HG02763 (cell line): ENCODE measurements at regions not wholly inside any gene's neighbourhood (a gene's known extent, or its start where the extent isn't known, plus 50 kb on each side); places are given as distances from the start of the nearest gene placed in this dataset.
"Not testable (repeated sequence)": the region's sequence is repeated elsewhere in the genome, so short reads cannot be mapped to it uniquely, and the experiment has no call there.

Experiments used
- ATAC-seq: cut with Tn5 transposase; IDR thresholded peaks from one replicate; pipeline ENCODE4 v1.9.1; 2021; ENCODE audit warnings: mild to moderate bottlenecking, moderate library complexity; ENCODE audit not compliant: unreplicated experiment

GRCh38 chr2:215565897-215566296 lies 130.0 kb upstream of the FN1 start:
- no peak for ATAC-seq

- ATAC-seq, result no peak
These were observed 121.8 kb upstream of the FN1 start for GRCh38 chr2:215557701-215558100.

GRCh38 chr2:215556979-215557378 lies 121.1 kb upstream of the FN1 start:
- ATAC-seq, result no peak

GRCh38 chr2:215554689-215555498 lies 119.0 kb upstream of the FN1 start:
- no peak for ATAC-seq

- ATAC-seq, result no peak
These were observed 118.1 kb upstream of the FN1 start for GRCh38 chr2:215553946-215554345.

GRCh38 chr2:215552144-215552580 lies 116.3 kb upstream of the FN1 start:
- no peak for ATAC-seq

- ATAC-seq, result no peak
These were observed 114.5 kb upstream of the FN1 start for GRCh38 chr2:215550331-215550730.

GRCh38 chr2:215548714-215549113 lies 112.8 kb upstream of the FN1 start:
- no peak for ATAC-seq

GRCh38 chr2:215542690-215543089 lies 106.8 kb upstream of the FN1 start:
- no peak for ATAC-seq

- no peak for ATAC-seq
These were observed 104.8 kb upstream of the FN1 start for GRCh38 chr2:215540658-215541057.

- no peak for ATAC-seq
These were observed 101.7 kb upstream of the FN1 start for GRCh38 chr2:215537611-215538010.

- ATAC-seq, result no peak
These were observed 100.6 kb upstream of the FN1 start for GRCh38 chr2:215536510-215536909.

- no peak for ATAC-seq
These were observed 99.9 kb upstream of the FN1 start for GRCh38 chr2:215535741-215536140.

GRCh38 chr2:215535125-215535668 lies 99.3 kb upstream of the FN1 start:
- no peak for ATAC-seq

GRCh38 chr2:215533716-215534115 lies 97.8 kb upstream of the FN1 start:
- not testable (repeated sequence) for ATAC-seq

GRCh38 chr2:215532844-215533243 lies 97.0 kb upstream of the FN1 start:
- no peak for ATAC-seq

- ATAC-seq, result no peak
These were observed 95.4 kb upstream of the FN1 start for GRCh38 chr2:215531284-215531683.

- no peak for ATAC-seq
These were observed 94.5 kb upstream of the FN1 start for GRCh38 chr2:215530191-215530968.

- no peak for ATAC-seq
These were observed 93.4 kb upstream of the FN1 start for GRCh38 chr2:215529271-215529670.

- no peak for ATAC-seq
These were observed 92.7 kb upstream of the FN1 start for GRCh38 chr2:215528555-215528954.

- ATAC-seq, result no peak
These were observed 91.9 kb upstream of the FN1 start for GRCh38 chr2:215527736-215528135.

GRCh38 chr2:215526341-215526740 lies 90.5 kb upstream of the FN1 start:
- no peak for ATAC-seq
